IPS-20b (cell line): ENCODE measurements at regions not wholly inside any gene's neighbourhood (a gene's known extent, or its start where the extent isn't known, plus 50 kb on each side); places are given as distances from the start of the nearest gene placed in this dataset.
"Not testable (repeated sequence)": the region's sequence is repeated elsewhere in the genome, so short reads cannot be mapped to it uniquely, and the experiment has no call there.

ENCODE experiments used
- H3K27ac ChIP-seq: one replicate; pipeline ENCODE4 v1.5.1; 2013; ENCODE audit warnings: low read length
- H3K27me3 ChIP-seq: 2 replicates; pipeline ENCODE4 v1.6.1; 2013; ENCODE audit warnings: mild to moderate bottlenecking, low read length, inconsistent platforms; ENCODE audit not compliant: insufficient read depth
- H3K36me3 ChIP-seq: 2 replicates; pipeline ENCODE4 v1.6.1; 2013; ENCODE audit warnings: low read depth, mild to moderate bottlenecking, inconsistent platforms, low read length, moderate library complexity; ENCODE audit not compliant: insufficient read depth
- H3K4me1 ChIP-seq: 2 replicates; pipeline ENCODE4 v1.6.1; 2013; ENCODE audit warnings: mild to moderate bottlenecking, control low read depth, inconsistent platforms, low read length, moderate library complexity; ENCODE audit not compliant: insufficient read depth
- H3K4me3 ChIP-seq: 2 replicates; pipeline ENCODE4 v1.5.1; 2013; ENCODE audit warnings: mild to moderate bottlenecking, low read length, inconsistent platforms
- H3K9ac ChIP-seq: 2 replicates; pipeline ENCODE4 v1.6.1; 2013; ENCODE audit warnings: low read depth, mild to moderate bottlenecking, inconsistent platforms, low read length, moderate library complexity
- H3K9me3 ChIP-seq: 2 replicates; pipeline ENCODE4 v1.6.1; 2013; ENCODE audit warnings: mild to moderate bottlenecking, low read depth, low read length, inconsistent platforms; ENCODE audit not compliant: insufficient read depth

DNA sequence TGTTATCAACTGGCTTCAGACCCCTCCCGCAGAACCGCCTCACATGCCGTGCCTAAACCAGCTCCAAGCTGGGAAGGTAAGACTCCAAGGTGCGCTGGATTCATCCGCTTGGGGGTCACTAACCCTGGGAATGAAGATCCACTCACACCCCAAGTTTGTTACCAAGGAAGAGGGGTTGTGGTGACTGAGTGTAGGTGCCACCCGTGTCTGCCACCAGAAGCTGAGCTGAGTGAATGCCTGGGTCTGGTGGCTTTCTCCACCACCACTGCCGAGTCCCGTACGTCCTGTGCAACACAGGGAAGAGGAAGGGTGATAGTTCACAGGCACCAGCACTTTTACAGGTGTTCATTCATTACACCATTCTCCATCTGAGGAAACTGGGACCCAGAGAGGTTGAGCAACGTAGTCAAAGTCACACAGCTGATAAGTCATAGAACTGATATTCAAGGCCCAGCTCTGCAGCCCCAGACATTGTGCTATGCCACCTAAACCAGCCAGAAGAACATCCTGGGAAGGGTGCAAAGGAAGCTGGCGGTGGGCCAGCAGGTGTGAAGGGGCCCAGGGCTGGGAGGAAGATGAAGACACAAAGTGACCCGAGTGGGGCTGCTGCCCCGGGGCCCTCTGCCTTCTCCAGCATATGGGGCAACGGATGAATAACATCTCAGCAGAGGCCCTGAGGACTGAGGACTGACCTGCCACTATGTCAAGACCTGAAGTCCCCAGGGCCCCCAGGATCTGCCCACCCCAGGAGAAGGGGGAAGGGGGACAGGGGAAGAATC lies 70.9 kb upstream of the PPP1R26 start:
- H3K27me3 ChIP-seq, result no peaks in the 10 kb centered on the region
- H3K9me3 ChIP-seq, result no peaks in the 10 kb centered on the region
- no peaks in the 10 kb centered on the region for H3K4me1 ChIP-seq
- H3K4me3 ChIP-seq, result no peak overlapping the region
- no peak overlapping the region for H3K9ac ChIP-seq
- H3K27ac ChIP-seq, result no peak overlapping the region
- no peaks in the 10 kb centered on the region for H3K36me3 ChIP-seq

DNA sequence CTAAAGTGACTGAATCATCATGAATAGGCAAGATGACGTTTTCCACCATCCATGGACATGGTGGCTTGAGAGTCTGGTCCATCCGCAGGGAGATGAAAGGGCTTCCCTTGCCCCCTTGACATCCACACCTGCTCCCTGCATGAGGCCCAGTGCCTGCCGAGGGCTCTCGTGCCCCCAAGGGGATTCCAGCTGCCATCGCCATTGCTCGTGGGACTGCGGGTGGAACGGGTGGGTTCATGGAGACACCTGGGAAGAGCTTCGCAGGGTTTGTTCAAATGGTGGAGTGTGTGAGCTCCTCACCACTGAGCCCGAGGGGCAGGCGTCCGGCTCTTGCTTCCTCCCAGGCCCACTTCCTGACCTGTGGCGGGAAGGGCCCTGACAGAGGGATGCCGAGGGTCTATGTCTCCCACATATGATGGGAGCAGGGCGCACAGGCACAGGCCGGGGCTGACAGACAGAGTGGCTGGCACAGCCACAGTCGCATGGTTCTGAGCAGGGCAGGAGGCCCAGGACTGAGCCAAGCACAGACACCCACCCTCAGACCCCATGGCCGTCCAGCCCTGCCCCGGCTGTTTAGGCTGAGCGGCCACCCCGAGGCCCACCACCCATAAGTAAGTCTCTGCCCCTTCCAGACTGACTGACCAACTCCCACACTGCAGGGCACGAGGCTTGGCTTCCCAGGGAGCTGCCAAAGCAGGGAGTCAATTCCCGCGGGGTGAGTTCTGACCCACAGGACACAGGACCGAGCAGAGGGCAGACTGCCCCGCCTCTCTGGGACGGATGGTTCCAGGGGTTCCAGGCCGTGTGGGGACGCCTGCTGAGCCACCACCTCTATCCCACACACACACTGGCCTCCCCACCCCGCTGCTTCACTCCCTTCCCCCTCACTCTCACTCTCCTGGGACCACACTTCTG lies 70.0 kb upstream of the PPP1R26 start:
- Histone ChIP-seq H3K4me1 (no peaks in the 10 kb centered on the region), H3K36me3 (no peaks in the 10 kb centered on the region), H3K4me3 (no peak overlapping the region), H3K27ac (no peak overlapping the region), H3K9me3 (no peaks in the 10 kb centered on the region), H3K9ac (no peak overlapping the region), H3K27me3 (no peaks in the 10 kb centered on the region)

DNA sequence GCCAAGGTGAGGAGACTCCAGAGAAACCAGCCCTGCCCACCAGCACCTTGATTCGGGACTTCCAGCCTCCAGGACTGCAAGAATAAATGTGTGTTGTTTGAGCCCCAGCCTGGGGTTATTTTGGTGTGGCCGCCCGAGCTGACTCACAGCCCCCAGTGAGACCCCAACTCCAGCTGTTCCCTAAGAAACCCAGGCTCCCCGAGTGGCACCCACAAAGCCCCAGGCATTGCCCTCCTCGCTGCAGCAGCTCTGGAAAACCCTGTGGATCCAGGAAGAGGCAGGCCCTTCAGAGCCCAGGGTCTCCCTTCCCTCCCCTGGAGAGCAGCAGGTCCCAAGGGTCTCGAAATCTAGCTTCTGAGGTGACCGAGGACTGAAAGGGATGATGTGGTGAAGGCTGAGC lies 69.2 kb upstream of the PPP1R26 start:
- H3K4me3 ChIP-seq, result no peak overlapping the region
- H3K9me3 ChIP-seq, result no peaks in the 10 kb centered on the region
- H3K27me3 ChIP-seq, result no peaks in the 10 kb centered on the region
- no peaks in the 10 kb centered on the region for H3K4me1 ChIP-seq
- no peaks in the 10 kb centered on the region for H3K36me3 ChIP-seq
- no peak overlapping the region for H3K9ac ChIP-seq
- H3K27ac ChIP-seq, result no peak overlapping the region

DNA sequence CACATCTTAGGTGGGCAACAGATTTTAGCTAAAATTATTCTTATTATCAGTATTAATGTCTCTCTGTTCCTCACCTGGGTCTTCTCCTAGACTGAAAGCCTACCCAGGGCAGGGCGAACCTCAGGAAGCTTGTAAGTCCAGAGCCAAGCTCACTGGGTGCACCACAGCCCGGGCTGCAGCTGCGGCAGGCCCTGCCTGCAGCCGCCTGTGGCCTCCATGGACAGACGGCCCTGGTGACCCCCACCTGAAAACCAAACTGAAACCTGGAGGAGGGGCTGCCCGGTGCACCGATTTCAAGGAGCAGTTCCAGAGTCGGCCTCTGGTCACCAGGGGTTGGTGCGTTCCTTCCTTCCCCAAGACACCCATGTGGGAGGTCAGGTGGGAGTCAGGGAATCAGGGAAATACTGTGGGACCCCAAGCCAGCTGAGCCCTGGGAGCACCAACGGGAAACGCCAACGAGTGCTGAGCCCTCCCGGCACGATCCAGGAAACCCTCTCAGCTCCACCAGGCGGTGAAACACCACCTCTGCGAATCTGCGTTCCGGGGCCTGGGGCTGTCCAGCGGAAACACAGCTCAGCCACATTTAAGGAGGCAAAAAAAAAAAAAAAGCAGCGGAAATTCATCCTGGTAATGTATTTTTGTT lies 68.6 kb upstream of the PPP1R26 start:
- Histone ChIP-seq H3K27me3 (no peaks in the 10 kb centered on the region), H3K9me3 (no peaks in the 10 kb centered on the region), H3K27ac (no peak overlapping the region), H3K4me3 (no peak overlapping the region), H3K4me1 (no peaks in the 10 kb centered on the region), H3K9ac (no peak overlapping the region), H3K36me3 (no peaks in the 10 kb centered on the region)

DNA sequence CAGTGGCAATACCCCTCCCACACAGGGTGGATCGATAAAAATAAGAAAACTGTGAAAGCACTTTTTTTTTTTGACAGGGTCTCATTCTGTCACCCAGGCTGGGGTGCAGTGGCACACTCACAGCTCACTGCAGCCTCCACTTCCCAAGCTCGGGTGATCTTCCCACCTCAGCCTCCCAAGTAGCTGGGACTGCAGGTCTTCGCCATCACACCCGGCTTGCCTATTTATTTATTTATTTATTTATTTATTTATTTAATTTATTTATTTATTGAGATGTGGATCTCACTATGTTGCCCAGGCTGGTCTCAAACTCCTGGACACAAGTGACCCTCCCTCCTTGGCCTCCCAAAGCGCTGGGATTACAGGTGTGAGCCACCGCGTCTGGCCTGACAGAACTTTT lies 68.0 kb upstream of the PPP1R26 start:
- not testable (repeated sequence) for H3K4me3 ChIP-seq, H3K36me3 ChIP-seq, H3K27ac ChIP-seq, H3K27me3 ChIP-seq, H3K9me3 ChIP-seq, H3K9ac ChIP-seq, H3K4me1 ChIP-seq

DNA sequence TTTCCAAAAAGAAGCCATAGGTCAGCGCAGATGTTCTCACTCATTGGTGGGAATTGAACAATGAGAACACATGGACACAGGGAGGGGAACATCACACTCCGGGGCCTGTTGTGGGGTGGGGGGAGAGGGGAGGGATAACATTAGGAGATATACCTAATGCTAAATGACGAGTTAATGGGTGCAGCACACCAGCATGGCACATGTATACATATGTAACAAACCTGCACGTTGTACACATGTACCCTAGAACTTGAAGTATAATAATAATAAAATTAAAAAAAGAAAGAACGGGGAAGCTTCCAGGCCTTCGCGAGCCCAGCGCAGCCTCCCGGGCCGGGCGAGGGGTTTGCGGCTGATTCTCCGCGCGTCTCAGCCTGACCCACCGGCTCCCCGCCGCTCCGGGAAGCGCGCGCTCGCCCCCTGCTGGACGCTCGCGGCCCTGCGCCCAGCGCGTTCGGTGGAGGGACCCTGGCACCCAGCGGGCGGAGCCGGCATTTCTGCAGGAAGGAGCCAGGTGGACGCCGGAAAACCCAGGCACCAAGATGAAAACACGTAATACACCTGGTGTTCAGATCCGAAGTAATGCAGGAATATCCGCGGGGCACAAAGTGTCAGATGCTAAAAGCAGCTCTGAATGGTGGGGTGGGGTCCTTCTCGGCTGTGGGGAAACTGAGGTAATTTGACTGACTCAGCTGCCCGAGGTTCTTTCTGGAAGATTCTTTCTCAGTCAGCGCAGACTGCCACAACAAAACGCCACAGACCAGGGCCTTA lies 67.1 kb upstream of the PPP1R26 start:
- not testable (repeated sequence) for H3K4me3 ChIP-seq, H3K27me3 ChIP-seq, H3K9ac ChIP-seq, H3K36me3 ChIP-seq, H3K9me3 ChIP-seq, H3K4me1 ChIP-seq, H3K27ac ChIP-seq

DNA sequence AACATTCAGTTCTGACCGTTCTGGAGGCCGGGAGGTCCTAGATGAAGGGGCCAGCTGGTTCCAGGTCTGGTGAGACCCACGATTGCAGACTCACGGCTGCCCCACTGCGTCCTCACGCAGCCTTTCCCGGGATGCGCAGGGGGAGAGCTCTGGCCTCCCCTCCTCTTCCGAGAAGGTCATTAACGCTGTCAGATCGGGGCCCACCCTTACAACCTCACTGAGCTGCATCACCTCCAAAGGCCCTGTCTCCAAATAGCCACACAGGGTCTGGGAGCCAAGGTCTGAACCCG lies 66.6 kb upstream of the PPP1R26 start:
- Histone ChIP-seq H3K27me3 (no peaks in the 10 kb centered on the region), H3K4me3 (no peak overlapping the region), H3K4me1 (no peaks in the 10 kb centered on the region), H3K36me3 (no peaks in the 10 kb centered on the region), H3K9ac (no peak overlapping the region), H3K9me3 (no peaks in the 10 kb centered on the region), H3K27ac (no peak overlapping the region)

DNA sequence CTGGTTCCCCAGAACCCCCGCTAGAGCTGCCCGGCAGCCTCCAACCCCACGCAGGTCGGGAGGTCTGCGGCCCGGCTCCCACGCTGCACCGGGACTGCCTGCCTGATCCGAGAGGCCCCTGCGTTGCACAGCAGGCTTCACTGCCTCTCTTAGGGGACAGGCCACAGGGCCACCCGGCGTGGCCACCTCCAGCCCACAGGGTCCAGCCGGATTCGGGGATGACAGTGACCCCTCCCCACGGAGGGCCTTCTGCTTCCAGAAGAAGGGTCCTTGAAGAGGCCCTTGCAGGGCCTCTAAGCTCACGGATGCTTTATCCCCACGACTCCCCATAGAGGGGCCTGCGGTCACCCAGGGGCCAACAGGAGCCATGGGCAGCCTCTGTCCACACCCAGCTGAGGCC lies 66.1 kb upstream of the PPP1R26 start:
- Histone ChIP-seq H3K36me3 (no peaks in the 10 kb centered on the region), H3K9me3 (no peaks in the 10 kb centered on the region), H3K9ac (no peak overlapping the region), H3K4me1 (no peaks in the 10 kb centered on the region), H3K27me3 (no peaks in the 10 kb centered on the region), H3K4me3 (no peak overlapping the region), H3K27ac (no peak overlapping the region)

DNA sequence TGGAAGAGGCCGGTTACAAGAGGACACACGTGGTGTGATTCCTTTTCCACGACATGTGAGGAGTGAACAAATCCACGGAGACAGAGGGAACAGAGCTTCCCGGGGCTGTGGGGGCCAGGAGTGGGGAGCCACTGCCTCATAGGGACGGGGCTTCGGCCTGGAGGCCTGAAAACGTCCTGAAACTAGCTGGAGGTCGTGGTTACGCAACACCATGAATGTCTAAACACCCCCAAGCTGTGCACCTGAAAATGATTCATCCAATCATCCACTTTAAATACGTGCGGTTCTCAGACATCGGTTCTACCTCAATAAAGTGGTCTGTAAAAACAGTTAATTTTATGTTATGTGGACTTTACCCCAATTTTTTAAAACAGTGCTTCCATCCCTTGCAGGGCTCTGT lies 65.3 kb upstream of the PPP1R26 start:
- H3K27ac ChIP-seq, result no peak overlapping the region
- no peak overlapping the region for H3K9ac ChIP-seq
- no peaks in the 10 kb centered on the region for H3K36me3 ChIP-seq
- no peaks in the 10 kb centered on the region for H3K4me1 ChIP-seq
- no peak overlapping the region for H3K4me3 ChIP-seq
- no peaks in the 10 kb centered on the region for H3K27me3 ChIP-seq
- H3K9me3 ChIP-seq, result no peaks in the 10 kb centered on the region

DNA sequence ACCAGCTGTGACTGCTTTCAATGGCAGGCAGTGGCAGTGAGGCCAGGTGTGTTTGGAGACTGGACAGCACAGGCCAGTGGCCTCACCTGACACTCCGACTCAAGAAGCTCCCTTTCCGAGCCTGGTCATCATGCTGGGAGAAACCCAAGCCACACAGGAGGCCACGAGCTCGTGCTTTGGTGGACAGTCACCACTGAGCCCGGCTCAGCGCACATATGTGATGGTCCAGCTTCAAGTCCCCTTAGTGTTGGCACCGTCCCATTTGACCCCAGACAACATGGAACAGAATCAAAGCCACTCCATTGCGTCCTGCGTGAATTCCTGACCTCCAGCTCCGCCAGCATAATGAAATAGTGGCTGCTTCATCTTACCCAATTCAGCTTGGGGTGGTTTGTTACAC lies 64.0 kb upstream of the PPP1R26 start:
- no peaks in the 10 kb centered on the region for H3K27me3 ChIP-seq
- H3K4me1 ChIP-seq, result no peaks in the 10 kb centered on the region
- no peak overlapping the region for H3K9ac ChIP-seq
- no peaks in the 10 kb centered on the region for H3K9me3 ChIP-seq
- H3K4me3 ChIP-seq, result no peak overlapping the region
- H3K27ac ChIP-seq, result no peak overlapping the region
- no peaks in the 10 kb centered on the region for H3K36me3 ChIP-seq

DNA sequence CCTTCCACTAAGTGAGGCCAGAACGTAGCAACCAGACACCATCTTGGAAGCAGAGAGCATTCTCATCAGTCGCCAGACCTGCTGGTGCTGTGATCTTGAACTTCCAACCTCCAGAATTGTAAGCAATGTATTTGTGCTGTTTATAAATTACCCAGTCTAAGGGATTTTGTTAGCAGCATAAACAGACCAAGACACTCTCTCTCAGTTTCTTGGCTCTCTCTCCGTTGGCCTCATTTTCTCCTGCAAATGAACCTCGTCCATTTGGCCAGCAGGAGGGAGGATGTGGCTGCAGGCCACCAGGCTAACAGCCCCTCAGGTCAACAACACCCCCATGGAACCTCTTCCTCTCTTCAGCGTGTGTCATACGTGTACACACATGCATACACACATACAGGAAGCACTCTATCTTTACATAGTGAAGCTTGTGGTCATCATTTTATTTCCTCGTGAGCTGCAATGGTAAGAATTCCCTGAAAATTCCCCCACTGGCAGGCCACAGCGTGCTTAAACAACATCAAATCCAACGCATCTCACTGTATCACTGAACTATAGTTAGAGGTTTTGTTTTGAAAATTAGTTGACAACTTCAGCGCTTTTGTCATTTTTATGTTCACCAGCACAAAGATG lies 62.8 kb upstream of the PPP1R26 start:
- Histone ChIP-seq H3K27ac (no peak overlapping the region), H3K4me3 (no peak overlapping the region), H3K27me3 (no peaks in the 10 kb centered on the region), H3K4me1 (no peaks in the 10 kb centered on the region), H3K36me3 (no peaks in the 10 kb centered on the region), H3K9me3 (no peaks in the 10 kb centered on the region), H3K9ac (no peak overlapping the region)
